ENCODE measurements at regions not wholly inside any gene's neighbourhood (a gene's known extent, or its start where the extent isn't known, plus 50 kb on each side); places are given as distances from the start of the nearest gene placed in this dataset.

DNA sequence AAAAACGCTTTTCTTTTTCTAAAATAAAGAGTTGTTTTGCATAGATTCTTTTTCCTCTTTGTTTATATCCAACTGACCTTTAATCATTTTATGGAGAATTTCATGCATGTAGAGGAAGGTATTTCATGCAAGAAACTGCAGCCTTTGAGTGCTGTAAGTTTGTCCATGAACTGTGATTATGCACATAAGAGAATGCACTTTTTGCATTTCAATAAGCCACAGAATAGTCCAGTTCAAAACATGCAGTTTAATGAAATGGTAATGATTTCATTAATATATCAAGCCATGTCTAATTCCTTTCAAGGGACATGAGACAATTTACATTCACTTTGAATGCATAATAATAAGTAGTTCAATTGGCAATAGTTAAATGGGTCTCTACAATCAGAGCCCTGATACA lies 386.3 kb downstream of the LRATD1 start:
- Histone ChIP-seq H3K4me1 (no peaks in the 10 kb centered on the region), H3K27me3 (no peaks in the 10 kb centered on the region), H3K36me3 (no peaks in the 10 kb centered on the region), H3K4me3 (replicated peaks in 1 of 3) (no peak overlapping the region), H3K9me3 (no peaks in the 10 kb centered on the region), H3K27ac (no peak overlapping the region)
- intact Hi-C loops (cut with DNase I), result no loop called here
- DNase-seq, result no peak
- WGBS, 2 donors, result 79 to 86% methylated on average over 1 of the region's 1 CpG
- no peak for TF ChIP-seq POLR2A (IDR thresholded peaks at IDR 0.05)
- TF ChIP-seq, protein P1, sequence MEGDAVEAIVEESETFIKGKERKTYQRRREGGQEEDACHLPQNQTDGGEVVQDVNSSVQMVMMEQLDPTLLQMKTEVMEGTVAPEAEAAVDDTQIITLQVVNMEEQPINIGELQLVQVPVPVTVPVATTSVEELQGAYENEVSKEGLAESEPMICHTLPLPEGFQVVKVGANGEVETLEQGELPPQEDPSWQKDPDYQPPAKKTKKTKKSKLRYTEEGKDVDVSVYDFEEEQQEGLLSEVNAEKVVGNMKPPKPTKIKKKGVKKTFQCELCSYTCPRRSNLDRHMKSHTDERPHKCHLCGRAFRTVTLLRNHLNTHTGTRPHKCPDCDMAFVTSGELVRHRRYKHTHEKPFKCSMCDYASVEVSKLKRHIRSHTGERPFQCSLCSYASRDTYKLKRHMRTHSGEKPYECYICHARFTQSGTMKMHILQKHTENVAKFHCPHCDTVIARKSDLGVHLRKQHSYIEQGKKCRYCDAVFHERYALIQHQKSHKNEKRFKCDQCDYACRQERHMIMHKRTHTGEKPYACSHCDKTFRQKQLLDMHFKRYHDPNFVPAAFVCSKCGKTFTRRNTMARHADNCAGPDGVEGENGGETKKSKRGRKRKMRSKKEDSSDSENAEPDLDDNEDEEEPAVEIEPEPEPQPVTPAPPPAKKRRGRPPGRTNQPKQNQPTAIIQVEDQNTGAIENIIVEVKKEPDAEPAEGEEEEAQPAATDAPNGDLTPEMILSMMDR (IDR thresholded peaks at IDR 0.05), result no peak

DNA sequence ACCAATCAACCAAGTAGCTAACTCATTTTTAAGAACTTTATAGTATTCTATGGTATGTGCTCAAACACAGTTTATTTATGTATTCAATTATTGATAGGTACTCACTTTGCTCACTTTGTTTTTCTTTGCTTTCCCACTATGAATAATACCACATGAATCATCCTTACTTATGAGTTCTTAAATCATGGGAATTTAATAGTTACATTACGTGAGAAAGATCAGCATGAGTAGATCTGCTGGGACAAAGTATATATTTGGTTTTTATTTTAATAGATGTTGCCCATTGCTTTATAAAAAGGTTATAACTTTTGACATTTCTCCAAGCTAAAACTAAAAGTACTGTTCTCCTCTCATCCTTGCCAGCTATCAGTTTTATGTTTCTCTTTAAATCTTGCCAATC lies 390.7 kb downstream of the LRATD1 start:
- no peak overlapping the region for H3K4me3 ChIP-seq (replicated peaks in 1 of 3)
- intact Hi-C loops (cut with DNase I), result no loop called here
- 81 to 86% methylated on average over 1 of the region's 1 CpG for WGBS, 2 donors

DNA sequence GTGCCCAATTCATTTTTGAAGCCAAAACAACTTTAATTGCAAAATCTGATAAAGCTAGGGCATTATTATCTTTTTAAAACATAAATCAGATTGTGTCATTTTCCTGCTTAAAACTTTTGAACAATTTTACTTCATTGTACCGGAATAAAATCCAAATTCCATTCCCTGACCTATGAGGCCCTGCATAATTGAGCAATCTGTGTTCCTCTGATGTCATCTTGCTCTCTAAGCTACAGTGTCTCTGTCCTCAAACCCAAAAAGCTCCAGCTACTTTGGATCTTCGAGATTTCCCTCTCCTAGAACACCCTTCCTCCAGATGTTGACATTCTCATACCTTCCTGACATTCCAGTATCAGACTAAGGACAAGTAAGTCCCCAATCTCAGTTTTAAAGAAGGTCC lies 395.9 kb downstream of the LRATD1 start:
- H3K27me3 ChIP-seq, result no peaks in the 10 kb centered on the region
- 51 to 56% methylated on average over 2 of the region's 2 CpGs for WGBS, 2 donors
- H3K27ac ChIP-seq, result no peak overlapping the region
- no peaks in the 10 kb centered on the region for H3K9me3 ChIP-seq
- TF ChIP-seq POLR2A (IDR thresholded peaks at IDR 0.05), result no peak
- TF ChIP-seq, protein P1 (IDR thresholded peaks at IDR 0.05), result no peak
- H3K4me3 ChIP-seq (replicated peaks in 1 of 3), result no peak overlapping the region
- no peaks in the 10 kb centered on the region for H3K4me1 ChIP-seq
- no peak for DNase-seq
- no peaks in the 10 kb centered on the region for H3K36me3 ChIP-seq
- intact Hi-C loops (cut with DNase I), result no loop called here

More for the DNA sequence above, 390.7 kb downstream of the LRATD1 start:
- Histone ChIP-seq H3K4me1 (no peaks in the 10 kb centered on the region), H3K9me3 (no peaks in the 10 kb centered on the region), H3K27me3 (no peaks in the 10 kb centered on the region), H3K36me3 (no peaks in the 10 kb centered on the region), H3K27ac (no peak overlapping the region)
- TF ChIP-seq POLR2A (IDR thresholded peaks at IDR 0.05), result no peak
- TF ChIP-seq, protein P1 (IDR thresholded peaks at IDR 0.05), result no peak
- no peak for DNase-seq

DNA sequence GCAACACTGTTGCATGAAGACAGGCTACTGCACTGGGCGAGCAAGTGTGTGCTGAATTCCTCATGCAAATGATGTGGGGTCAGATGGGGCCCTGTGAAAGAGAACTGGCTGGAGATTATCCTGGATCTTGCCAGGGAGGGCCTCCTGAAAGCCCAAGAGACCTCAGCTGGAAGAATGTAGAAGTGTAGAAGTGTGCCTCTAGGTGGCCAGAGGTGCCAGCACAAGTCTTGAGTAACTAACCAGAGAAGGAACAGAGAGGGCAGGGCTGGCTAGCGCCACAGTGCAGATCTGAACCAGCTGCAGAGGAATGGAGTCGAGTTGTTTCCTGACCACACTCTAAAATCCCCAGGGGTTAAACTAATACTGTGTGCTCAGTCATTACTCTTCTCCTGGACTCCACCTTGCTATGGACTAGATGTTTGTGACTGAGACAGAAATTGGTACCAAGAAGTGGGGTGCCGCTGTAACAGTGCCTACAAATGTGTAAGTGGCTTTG lies 399.3 kb downstream of the LRATD1 start:
- no peaks in the 10 kb centered on the region for H3K27me3 ChIP-seq
- no peaks in the 10 kb centered on the region for H3K9me3 ChIP-seq
- H3K27ac ChIP-seq, result no peak overlapping the region
- H3K36me3 ChIP-seq, result no peaks in the 10 kb centered on the region
- intact Hi-C loops (cut with DNase I), result no loop called here
- DNase-seq, result no peak
- TF ChIP-seq, protein P1 (IDR thresholded peaks at IDR 0.05), result no peak
- no peak for TF ChIP-seq POLR2A (IDR thresholded peaks at IDR 0.05)
- H3K4me1 ChIP-seq, result no peaks in the 10 kb centered on the region
- H3K4me3 ChIP-seq (replicated peaks in 1 of 3), result no peak overlapping the region
- WGBS, 2 donors, result 81 to 89% methylated on average over 4 of the region's 4 CpGs

DNA sequence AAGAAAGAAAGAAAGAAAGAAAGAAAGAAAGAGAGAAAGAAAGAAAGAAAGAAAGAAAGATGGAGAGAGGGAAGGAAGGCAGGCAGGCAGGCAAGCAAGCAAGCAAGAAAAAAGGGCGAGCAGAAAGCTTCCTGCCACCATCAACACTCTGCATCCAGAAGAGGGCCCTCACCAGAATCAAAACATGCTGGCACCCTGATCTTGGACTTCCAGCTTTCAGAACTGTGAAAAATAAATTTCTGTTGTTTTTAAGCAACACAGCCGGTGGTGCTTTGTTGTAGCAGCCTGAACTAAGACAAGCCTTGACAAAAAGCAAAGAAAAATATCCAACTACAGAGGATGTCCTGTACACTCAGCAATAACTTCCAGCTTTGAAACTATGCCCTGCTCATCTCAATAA lies 401.7 kb downstream of the LRATD1 start:
- Histone ChIP-seq H3K27me3 (no peaks in the 10 kb centered on the region), H3K36me3 (no peaks in the 10 kb centered on the region), H3K4me3 (replicated peaks in 1 of 3) (no peak overlapping the region), H3K27ac (no peak overlapping the region), H3K9me3 (no peaks in the 10 kb centered on the region), H3K4me1 (no peaks in the 10 kb centered on the region)
- TF ChIP-seq, protein P1 (IDR thresholded peaks at IDR 0.05), result no peak
- no peak for DNase-seq
- intact Hi-C loops (cut with DNase I), result no loop called here
- 45 to 58% methylated on average over 2 of the region's 2 CpGs for WGBS, 2 donors
